Breast epithelium (tissue), 4 donors: ENCODE measurements at regions not wholly inside any gene's neighbourhood (a gene's known extent, or its start where the extent isn't known, plus 50 kb on each side); places are given as distances from the start of the nearest gene placed in this dataset.

ENCODE experiments used
- DNase-seq, 2 donors: peaks; one replicate each; pipeline ENCODE4 v3.0.0-alpha.2; 2019; ENCODE audit warnings: low spot score in 2 of 2
- H3K27ac ChIP-seq, 2 donors: fragments of 200-600 bp; sonication (generic) in 1 of 2; one replicate each; pipeline ENCODE4 v1.5.1; 2016 to 2019; ENCODE audit warnings: mild to moderate bottlenecking in 1 of 2
- H3K27me3 ChIP-seq, 2 donors: fragments of 200-600 bp; sonication (generic) in 1 of 2; one replicate each; pipeline versions ENCODE4 v1.5.1 to v1.6.0; 2017 to 2019; ENCODE audit warnings: control low read depth in 1 of 2, mild to moderate bottlenecking in 1 of 2
- H3K36me3 ChIP-seq: fragments of 200-600 bp; one replicate; pipeline ENCODE4 v1.5.1; 2019
- H3K4me1 ChIP-seq, 2 donors: fragments of 200-600 bp; sonication (generic); one replicate each; pipeline ENCODE4 v1.5.1; 2016 to 2019; ENCODE audit warnings: control low read depth in 1 of 2
- H3K4me3 ChIP-seq, 3 donors: fragments of 200-600 bp; sonication (generic); 1 replicate in 2 of 3; 2 replicates in 1 of 3; pipeline ENCODE4 v1.5.1; 2016 to 2019; ENCODE audit warnings: mild to moderate bottlenecking in 3 of 3, moderate library complexity in 2 of 3
- H3K9me3 ChIP-seq, 2 donors: fragments of 200-600 bp; sonication (generic) in 1 of 2; one replicate each; pipeline ENCODE4 v1.5.1; 2016 to 2019; ENCODE audit warnings: control low read depth in 1 of 2
- POLR2A ChIP-seq: fragments of 450-650 bp; IDR thresholded peaks from one replicate; pipeline ENCODE4 v1.6.1; 2016; ENCODE audit warnings: antibody characterized with exemption, mild to moderate bottlenecking, moderate library complexity
- POLR2AphosphoS5 ChIP-seq, 3 donors: sonication (generic); formaldehyde crosslinking; IDR thresholded peaks; one replicate each; pipeline ENCODE4 v1.6.1; 2017; ENCODE audit warnings: antibody characterized with exemption in 3 of 3
- intact Hi-C: fragments of 100-400 bp; cut with DNase I; formaldehyde crosslinking; loops from one replicate; pipeline ENCODE4 v1.15.1; 2023; ENCODE audit warnings: low total_unique reads
- TF ChIP-seq, protein P1 (sequence below), 3 donors: fragments of 450-650 bp; IDR thresholded peaks; one replicate each; pipeline ENCODE4 v1.5.1; 2016 to 2017; ENCODE audit warnings: antibody characterized with exemption in 3 of 3, mild to moderate bottlenecking in 3 of 3, moderate library complexity in 3 of 3

DNA sequence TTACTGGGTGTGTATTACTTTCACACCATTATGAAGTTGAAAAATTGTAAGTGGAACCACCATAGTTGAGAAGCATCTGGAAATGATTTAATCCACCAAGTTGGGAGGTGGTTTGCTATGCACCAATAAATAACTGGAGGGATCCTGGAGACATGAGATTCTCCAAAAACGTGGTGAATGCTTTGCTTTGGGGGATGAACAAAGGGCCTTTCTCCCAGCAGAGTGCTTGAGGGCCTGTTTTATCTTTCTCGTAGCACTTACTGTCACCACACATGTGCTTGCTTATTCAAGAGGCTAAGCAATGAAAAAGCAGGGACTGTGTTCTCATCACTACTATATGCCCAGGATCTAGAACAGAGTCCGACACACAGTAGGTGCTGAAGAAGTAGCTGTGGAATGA, 371.1 kb downstream of the DHX35 start:
- Histone ChIP-seq H3K27ac (no peak overlapping the region), H3K4me1 (no peaks in the 10 kb centered on the region), H3K27me3 (no peaks in the 10 kb centered on the region), H3K4me3 (no peak overlapping the region), H3K9me3 (no peaks in the 10 kb centered on the region), H3K36me3 (no peaks in the 10 kb centered on the region)
- no peak for DNase-seq
- TF ChIP-seq POLR2A (no peak), POLR2AphosphoS5 (IDR thresholded peaks at IDR 0.05) (no peak)
- TF ChIP-seq, protein P1, sequence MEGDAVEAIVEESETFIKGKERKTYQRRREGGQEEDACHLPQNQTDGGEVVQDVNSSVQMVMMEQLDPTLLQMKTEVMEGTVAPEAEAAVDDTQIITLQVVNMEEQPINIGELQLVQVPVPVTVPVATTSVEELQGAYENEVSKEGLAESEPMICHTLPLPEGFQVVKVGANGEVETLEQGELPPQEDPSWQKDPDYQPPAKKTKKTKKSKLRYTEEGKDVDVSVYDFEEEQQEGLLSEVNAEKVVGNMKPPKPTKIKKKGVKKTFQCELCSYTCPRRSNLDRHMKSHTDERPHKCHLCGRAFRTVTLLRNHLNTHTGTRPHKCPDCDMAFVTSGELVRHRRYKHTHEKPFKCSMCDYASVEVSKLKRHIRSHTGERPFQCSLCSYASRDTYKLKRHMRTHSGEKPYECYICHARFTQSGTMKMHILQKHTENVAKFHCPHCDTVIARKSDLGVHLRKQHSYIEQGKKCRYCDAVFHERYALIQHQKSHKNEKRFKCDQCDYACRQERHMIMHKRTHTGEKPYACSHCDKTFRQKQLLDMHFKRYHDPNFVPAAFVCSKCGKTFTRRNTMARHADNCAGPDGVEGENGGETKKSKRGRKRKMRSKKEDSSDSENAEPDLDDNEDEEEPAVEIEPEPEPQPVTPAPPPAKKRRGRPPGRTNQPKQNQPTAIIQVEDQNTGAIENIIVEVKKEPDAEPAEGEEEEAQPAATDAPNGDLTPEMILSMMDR (IDR thresholded peaks at IDR 0.05): no peak
- intact Hi-C loops: no loop called here

DNA sequence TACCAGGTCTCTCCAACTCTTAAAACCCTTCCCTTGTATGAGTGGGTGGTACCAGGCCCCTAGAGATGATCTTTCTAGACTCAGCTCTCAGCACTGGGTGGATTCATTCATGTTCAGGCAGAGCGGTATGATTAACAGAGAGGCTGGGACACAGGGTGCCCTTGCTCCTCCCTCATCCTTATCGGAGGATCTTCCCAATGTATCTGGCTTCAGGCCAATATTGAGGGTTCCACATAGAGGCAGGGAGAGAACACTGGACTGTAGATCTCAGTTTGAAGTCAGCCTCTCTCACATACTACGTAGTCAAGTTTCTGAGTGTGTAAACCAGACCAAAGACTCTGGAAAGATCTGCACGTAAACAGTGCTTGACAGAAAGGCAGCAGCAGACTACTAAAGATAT, 366.2 kb downstream of the DHX35 start:
- DNase-seq: no peak
- intact Hi-C loops: no loop called here
- no peak overlapping the region for H3K27ac ChIP-seq
- no peaks in the 10 kb centered on the region for H3K36me3 ChIP-seq
- no peaks in the 10 kb centered on the region for H3K27me3 ChIP-seq
- H3K9me3 ChIP-seq: no peaks in the 10 kb centered on the region
- no peaks in the 10 kb centered on the region for H3K4me1 ChIP-seq
- no peak overlapping the region for H3K4me3 ChIP-seq
- TF ChIP-seq, protein P1 (IDR thresholded peaks at IDR 0.05): no peak
- no peak for TF ChIP-seq POLR2A
- TF ChIP-seq POLR2AphosphoS5 (IDR thresholded peaks at IDR 0.05): no peak

DNA sequence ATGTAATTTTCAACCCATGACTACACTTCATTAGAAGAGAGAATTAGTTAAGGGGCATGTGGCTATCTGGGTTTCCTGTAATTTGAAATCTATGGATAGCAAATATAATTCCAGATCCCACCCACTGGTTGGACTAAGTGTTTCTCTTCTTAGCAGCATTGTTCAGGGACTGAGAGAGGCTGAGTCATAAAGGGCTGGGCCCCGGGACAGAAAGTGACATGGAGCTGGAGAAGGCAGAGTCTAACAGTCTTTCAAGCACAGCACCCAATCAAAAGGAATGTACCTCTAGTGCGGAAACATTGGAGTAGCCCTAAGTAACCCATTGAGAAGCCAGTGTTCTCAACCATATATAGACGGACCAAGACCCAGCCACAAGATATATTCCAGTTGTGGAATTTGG, 363.9 kb downstream of the DHX35 start:
- no peaks in the 10 kb centered on the region for H3K36me3 ChIP-seq
- no peaks in the 10 kb centered on the region for H3K27me3 ChIP-seq
- TF ChIP-seq POLR2AphosphoS5 (IDR thresholded peaks at IDR 0.05): no peak
- TF ChIP-seq POLR2A: no peak
- TF ChIP-seq, protein P1 (IDR thresholded peaks at IDR 0.05): no peak
- no peak for DNase-seq
- no peaks in the 10 kb centered on the region for H3K9me3 ChIP-seq
- H3K4me3 ChIP-seq: no peak overlapping the region
- no peaks in the 10 kb centered on the region for H3K4me1 ChIP-seq
- no peak overlapping the region for H3K27ac ChIP-seq
- intact Hi-C loops: no loop called here

DNA sequence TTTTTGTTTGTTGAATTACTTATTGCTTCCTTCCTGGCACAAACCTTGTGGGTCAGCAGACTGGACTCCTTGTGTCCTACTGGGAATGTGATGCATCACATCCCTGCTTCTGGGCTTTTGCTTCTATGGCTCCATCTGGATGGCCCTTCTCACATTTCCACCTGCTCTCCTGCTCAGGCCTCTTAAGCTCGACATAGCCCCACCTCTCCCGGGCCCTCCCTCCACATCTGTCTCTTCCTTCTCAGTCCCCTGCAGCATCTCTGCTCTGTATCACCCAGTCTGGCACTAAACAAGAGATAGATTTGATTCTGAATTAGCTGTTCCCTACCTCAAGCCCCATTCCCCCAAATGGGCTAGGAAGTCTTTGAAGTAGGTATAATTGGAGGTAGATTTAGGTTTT, 356.8 kb downstream of the DHX35 start:
- Histone ChIP-seq H3K27ac (no peak overlapping the region), H3K36me3 (no peaks in the 10 kb centered on the region), H3K4me3 (no peak overlapping the region), H3K4me1 (no peaks in the 10 kb centered on the region), H3K27me3 (peaks cover 0 to 3% of the 10 kb centered on the region in 2 donors), H3K9me3 (no peaks in the 10 kb centered on the region)
- no peak for DNase-seq
- TF ChIP-seq POLR2AphosphoS5 (IDR thresholded peaks at IDR 0.05) (no peak), POLR2A (no peak)
- TF ChIP-seq, protein P1 (IDR thresholded peaks at IDR 0.05): no peak
- intact Hi-C loops: no loop called here

DNA sequence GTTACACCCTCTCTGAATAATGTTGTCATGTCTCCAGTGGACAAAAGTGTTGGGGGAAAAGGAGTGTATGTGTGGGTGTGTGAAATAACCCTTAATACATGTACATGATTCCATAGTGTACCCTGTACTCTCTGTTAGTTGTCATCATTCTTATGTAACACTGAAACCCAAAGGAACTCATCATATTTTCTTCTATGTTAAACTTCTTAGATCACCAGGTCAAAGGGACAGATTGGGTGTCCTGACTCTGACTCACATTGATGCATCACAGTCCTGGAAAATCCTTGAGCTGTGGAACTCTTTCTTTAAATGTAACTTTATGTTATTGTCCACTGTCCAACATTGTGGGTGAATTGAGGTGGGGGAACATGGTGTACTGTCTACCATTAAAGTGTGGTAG, 350.5 kb downstream of the DHX35 start:
- peaks cover 0 to 3% of the 10 kb centered on the region in 2 donors for H3K27me3 ChIP-seq
- H3K4me3 ChIP-seq: no peak overlapping the region
- H3K27ac ChIP-seq: no peak overlapping the region
- intact Hi-C loops: no loop called here
- no peak for DNase-seq
- TF ChIP-seq POLR2AphosphoS5 (IDR thresholded peaks at IDR 0.05): no peak
- TF ChIP-seq POLR2A: no peak
- TF ChIP-seq, protein P1 (IDR thresholded peaks at IDR 0.05): no peak
- H3K36me3 ChIP-seq: no peaks in the 10 kb centered on the region
- H3K4me1 ChIP-seq: no peaks in the 10 kb centered on the region
- peaks cover 4% of the 10 kb centered on the region in 2 donors for H3K9me3 ChIP-seq
